DMS79 treated with DMSO at 0.1 percent for 48 hours (cell line): ENCODE measurements at regions not wholly inside any gene's neighbourhood (a gene's known extent, or its start where the extent isn't known, plus 50 kb on each side); places are given as distances from the start of the nearest gene placed in this dataset.

Experiments
- DNase-seq: peaks from one replicate; lab custom pipeline; 2025; lab: John Stamatoyannopoulos, UW

- no peak for DNase-seq
These were observed 56.8 kb upstream of the ECI2 start for GRCh38 chr6:4192173-4192572.

- DNase-seq, result no peak
These were observed 55.9 kb upstream of the ECI2 start for GRCh38 chr6:4191271-4191721.

GRCh38 chr6:4189249-4189648 lies 53.9 kb upstream of the ECI2 start:
- DNase-seq, result no peak

GRCh38 chr6:4188801-4189200 lies 53.4 kb upstream of the ECI2 start:
- DNase-seq, result no peak

GRCh38 chr6:4187480-4187879 lies 52.1 kb upstream of the ECI2 start:
- DNase-seq, result no peak

- no peak for DNase-seq
These were observed 51.0 kb upstream of the ECI2 start for GRCh38 chr6:4186385-4186784.

- DNase-seq, result no peak
These were observed 50.5 kb upstream of the ECI2 start for GRCh38 chr6:4185846-4186245.

GRCh38 chr6:4185419-4185818 lies 50.0 kb upstream of the ECI2 start:
- DNase-seq, result no peak
